GM21529 (cell line): ENCODE measurements at regions not wholly inside any gene's neighbourhood (a gene's known extent, or its start where the extent isn't known, plus 50 kb on each side); places are given as distances from the start of the nearest gene placed in this dataset.

ENCODE experiments used
- ATAC-seq: cut with Tn5 transposase; IDR thresholded peaks from one replicate; pipeline ENCODE4 v1.9.1; 2021; ENCODE audit not compliant: unreplicated experiment

DNA sequence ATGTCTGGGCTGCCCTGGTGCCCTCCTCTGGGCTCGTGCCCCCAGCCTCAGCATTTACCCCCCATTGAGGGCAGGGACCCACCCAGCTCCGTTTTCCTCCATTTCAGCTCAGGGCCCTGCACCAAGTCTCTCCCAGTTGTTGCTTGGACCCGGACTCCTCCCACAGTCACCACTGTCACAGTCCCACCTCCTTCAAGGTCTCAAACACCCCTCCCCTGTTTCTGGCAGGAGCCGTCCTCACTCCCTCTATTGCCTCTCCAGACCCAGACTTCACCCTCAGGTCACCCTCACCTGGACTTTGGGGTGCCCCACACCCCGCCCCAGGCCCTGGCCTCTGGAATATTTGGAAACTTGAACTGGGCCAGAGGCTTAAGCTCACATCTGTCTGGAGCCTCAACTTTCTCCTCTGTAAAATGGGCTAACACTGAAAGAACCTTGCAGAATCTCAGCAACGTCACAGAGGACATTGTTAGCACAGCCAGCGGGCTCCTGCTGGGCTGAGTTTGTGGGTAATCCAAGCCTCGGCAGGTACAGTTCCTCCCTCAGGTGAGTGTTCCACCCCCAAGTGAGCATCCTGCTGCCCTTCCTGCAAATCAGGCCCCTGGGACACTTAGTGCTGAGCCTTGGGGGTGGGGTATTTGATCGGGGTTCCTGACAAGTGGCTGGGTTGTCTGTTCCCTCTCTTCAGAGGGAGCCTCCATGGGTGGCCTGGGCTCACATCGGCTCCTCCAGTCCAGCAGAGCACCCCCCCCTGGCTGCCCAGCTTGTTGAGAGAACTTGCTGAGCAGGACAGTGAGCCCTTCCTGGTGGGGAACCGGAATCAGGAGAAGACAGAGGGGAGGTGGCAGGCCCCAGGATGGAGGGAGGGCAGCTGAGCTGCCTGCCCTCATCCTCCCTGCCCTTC, 130.1 kb downstream of the C9orf50 start:
- no peak for ATAC-seq

GRCh38 chr9:129489838-129490582, 130.9 kb downstream of the C9orf50 start:
- no peak for ATAC-seq

- peak; percentile 18 for ATAC-seq
Observed at GRCh38 chr9:129487658-129488483, 133.0 kb downstream of the C9orf50 start.

DNA sequence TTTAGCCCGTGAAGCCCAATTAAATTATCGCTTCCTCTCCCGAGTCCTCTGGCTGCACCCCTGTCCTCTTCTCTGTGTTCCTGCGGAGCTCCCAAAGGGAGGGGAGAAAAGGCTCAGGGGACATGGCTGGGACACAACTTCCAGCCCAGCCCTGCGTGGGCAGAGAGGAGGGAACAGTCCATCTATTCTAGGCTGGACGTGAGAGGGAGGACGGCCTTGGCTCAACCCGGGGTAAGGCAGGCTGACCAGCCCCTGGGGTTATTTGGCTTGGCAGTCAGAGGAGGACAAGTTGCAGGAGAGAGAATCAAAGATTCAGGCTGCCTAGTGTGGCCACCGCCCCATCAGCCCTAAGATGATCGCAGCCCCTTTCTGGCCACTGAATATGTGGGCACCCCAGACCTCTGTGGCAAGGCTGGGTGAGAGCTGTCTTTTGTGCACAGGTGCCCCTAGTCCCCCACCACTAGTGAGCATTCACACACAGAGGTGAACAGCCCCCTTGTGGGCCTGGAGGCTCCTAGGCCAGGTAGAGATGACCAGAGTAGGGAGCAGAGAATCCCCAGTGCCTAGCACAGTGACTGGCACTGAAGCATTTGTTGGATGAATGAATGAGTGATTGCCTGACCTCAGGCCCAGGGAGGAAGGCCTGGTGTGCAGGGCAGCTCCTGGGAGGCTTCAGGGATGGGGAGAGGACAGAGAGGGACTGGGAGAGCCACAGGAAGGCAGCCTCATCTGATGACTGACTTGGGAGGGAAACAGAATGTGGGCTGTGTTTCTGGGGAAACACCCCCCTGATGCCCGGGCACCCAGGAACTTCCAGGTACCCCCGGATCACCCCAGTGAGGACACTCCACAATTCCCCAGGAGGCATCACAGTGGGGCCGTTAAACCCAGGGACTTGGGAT, 133.9 kb downstream of the C9orf50 start:
- ATAC-seq, result no peak

- no peak for ATAC-seq
Observed at GRCh38 chr9:129485145-129485774, 135.6 kb downstream of the C9orf50 start.

DNA sequence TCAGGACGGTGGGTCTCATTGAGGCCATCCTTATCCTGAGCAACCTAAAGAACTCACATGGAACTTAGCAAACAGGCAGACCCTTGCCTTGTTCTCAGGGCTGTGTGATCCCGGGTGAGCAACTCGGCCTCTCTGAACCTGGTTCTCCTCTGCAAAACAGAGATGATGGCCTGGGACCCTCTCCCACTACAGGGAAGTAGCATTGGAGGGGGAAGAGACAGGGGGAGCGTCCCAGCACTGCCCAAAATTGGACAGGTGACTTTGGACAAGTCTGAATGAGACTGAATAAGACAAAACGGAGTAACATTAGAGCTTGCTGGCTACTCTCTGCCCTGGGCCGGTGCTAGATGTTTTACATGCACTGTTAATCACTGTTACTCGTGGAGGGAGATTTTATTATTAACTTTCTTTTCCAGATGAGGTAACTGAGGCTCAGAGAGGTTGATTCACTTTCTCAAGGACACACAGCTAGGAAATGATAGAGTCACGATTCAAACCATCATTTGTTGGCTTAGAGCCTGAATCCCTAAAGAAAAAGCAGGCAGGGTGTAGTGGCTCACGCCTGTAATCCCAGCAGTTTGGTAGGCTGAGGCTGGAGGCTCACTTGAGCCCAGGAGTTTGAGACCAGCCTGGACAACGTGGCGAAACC, 136.4 kb downstream of the C9orf50 start:
- ATAC-seq, result no peak

GRCh38 chr9:129483415-129484351, 137.2 kb downstream of the C9orf50 start:
- no peak for ATAC-seq

DNA sequence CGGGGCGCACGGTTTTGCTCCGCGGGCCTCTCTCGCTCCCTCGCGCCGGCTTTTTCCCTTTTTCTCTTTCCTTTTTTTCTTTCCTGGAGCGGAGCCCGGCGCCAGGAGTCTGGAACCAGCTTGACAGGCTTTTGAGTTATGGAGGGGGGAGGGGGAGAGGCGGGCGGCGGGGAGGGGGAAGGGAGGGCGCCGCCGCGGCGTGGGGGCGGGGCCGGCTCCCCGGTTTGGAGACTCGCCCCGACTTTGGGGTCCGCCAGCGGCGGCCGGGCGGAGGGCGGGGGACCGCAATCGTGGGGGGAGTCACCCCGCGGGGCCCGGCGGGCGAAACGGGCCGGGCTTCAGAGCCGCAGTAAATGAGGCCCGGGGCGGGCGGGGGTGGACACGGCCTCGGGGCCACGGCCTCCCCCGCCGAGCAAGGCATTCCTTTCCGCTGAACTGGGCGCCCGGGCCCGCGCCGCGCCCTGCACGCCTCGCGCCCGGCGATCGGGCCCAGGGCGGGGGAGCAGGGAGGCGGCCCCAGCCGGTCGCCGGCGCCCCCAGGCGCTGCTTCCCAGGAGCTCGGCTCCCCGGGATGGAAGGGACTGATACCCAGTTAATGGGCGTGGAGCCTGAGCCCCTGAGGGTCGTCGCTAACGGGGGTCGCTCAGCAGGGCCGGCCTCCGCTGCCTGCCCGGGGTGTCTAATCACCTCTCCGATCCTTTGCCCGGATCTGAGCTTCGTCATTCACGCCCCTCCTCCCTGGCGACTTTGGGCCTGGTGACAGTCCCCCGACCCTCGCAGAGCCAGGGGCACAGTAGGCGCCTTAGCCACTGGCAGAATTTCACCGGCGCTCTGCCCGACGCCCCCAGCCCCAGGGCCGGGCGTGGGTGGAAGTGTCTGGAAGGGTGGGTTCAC, 138.1 kb downstream of the C9orf50 start:
- ATAC-seq, result no peak

DNA sequence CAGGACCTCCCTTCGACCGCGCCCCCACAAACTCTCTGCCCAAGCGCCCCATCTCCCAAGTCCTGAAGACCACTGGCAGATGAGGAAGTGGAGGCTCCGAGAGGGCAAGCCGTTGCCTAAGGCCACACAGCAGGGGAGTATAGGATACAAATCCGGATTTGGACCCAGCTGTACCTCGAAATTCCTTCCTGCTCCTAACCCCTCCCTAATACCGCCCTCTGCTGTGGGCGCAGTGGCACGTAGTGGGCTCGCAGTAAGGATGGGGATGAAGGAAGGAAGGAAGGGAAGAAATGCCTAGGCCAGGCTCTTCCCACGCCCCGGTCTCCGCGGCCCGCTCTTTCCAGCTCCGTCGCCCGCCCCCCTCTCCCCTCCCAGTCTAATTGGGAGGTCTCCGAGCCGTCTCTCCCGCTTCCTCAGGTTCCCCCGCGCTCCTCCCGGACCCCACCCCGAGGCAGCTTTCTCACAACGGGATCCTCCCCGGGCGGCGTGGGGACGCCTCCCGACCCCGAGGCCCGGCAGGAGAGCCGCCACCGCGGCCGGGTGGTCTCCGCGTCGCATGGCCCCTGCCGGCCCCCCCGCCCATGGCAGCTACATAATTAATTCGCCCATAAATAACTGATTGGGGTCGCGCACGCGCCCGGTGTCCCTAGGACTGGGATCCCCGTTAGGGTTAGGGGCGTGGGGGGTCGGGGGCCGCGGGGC, 138.9 kb downstream of the C9orf50 start:
- ATAC-seq, result no peak

DNA sequence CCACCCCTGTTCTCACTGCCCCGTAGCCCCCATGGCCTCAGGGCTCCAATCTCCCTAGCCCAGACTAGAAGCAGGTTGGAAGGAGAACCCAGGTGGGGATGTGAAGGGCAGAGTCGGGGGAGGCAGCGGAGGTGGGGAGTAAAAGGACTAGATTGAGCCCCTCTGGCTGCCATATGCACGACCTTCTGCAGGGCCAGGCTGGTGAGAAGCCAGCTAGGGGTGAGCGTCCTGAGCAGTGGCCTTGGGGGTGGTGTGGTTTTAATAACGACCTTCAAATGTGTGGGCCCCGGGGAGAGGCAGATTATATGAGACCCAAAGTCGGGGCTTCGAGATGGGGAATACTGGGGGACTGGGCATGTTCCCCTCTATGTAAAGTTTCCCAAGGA, 139.5 kb downstream of the C9orf50 start:
- no peak for ATAC-seq

GRCh38 chr9:129480745-129481144, 140.2 kb downstream of the C9orf50 start:
- no peak for ATAC-seq

- no peak for ATAC-seq
Observed at GRCh38 chr9:129480227-129480626, 140.7 kb downstream of the C9orf50 start.

- no peak for ATAC-seq
Observed at GRCh38 chr9:129479631-129480011, 141.3 kb downstream of the C9orf50 start.

GRCh38 chr9:129478961-129479630, 141.8 kb downstream of the C9orf50 start:
- ATAC-seq, result no peak

GRCh38 chr9:129478461-129478860, 142.4 kb downstream of the C9orf50 start:
- ATAC-seq, result no peak
